HCT116 (cell line): ENCODE measurements at regions not wholly inside any gene's neighbourhood (a gene's known extent, or its start where the extent isn't known, plus 50 kb on each side); places are given as distances from the start of the nearest gene placed in this dataset.

Experiments used
- ATF3 ChIP-seq: IDR thresholded peaks from 2 replicates; pipeline ENCODE4 v1.6.1; 2012
- CBX3 ChIP-seq: IDR thresholded peaks from 2 replicates; pipeline ENCODE4 v1.6.1; 2012; ENCODE audit warnings: low read depth
- CEBPB ChIP-seq: IDR thresholded peaks from 2 replicates; pipeline ENCODE4 v1.6.1; 2012; ENCODE audit warnings: low read depth
- CTCF ChIP-seq, 3 experiments: fragments of 200-600 bp in 1 of 3; sonication (generic) in 1 of 3; IDR thresholded peaks in 2 of 3; conservative IDR thresholded peaks in 1 of 3; 2 replicates each; pipeline ENCODE4 v1.5.1; 2012 to 2017; ENCODE audit warnings: low read depth in 2 of 3, low read length in 2 of 3, antibody characterized with exemption in 1 of 3, borderline replicate concordance in 1 of 3, control low read depth in 1 of 3, mild to moderate bottlenecking in 1 of 3, mixed read lengths in 1 of 3, mixed run types in 1 of 3, moderate library complexity in 1 of 3; ENCODE audit not compliant: insufficient read depth in 1 of 3
- EGR1 ChIP-seq: IDR thresholded peaks from 2 replicates; pipeline ENCODE4 v1.6.1; 2012; ENCODE audit warnings: low read depth
- EZH2 ChIP-seq: fragments of 200-600 bp; sonication (generic); IDR thresholded peaks from 2 replicates; pipeline ENCODE4 v1.6.1; 2017; ENCODE audit warnings: antibody characterized with exemption, mixed run types
- EZH2phosphoT487 ChIP-seq: fragments of 200-600 bp; IDR thresholded peaks from 2 replicates; pipeline ENCODE4 v1.6.1; 2018; ENCODE audit warnings: antibody characterized with exemption, borderline replicate concordance
- POLR2A ChIP-seq: IDR thresholded peaks from 2 replicates; pipeline ENCODE4 v1.7.0; 2011; ENCODE audit warnings: borderline replicate concordance; ENCODE audit not compliant: insufficient read depth, insufficient read length; ENCODE audit errors: extremely low read depth
- POLR2AphosphoS5 ChIP-seq: IDR thresholded peaks from 2 replicates; pipeline ENCODE4 v1.6.1; 2011; ENCODE audit warnings: mild to moderate bottlenecking, low read depth, low read length, moderate library complexity
- RAD21 ChIP-seq: IDR thresholded peaks from 2 replicates; pipeline ENCODE4 v1.6.1; 2012; ENCODE audit warnings: low read depth, mild to moderate bottlenecking
- SP1 ChIP-seq: IDR thresholded peaks from 2 replicates; pipeline ENCODE4 v1.6.1; 2012; ENCODE audit warnings: low read depth
- TCF7L2 ChIP-seq: IDR thresholded peaks from 2 replicates; pipeline ENCODE4 v1.7.0; 2011; ENCODE audit warnings: borderline replicate concordance, inconsistent platforms; ENCODE audit not compliant: insufficient read depth, insufficient read length; ENCODE audit errors: extremely low read depth
- YY1 ChIP-seq: IDR thresholded peaks from 2 replicates; pipeline ENCODE4 v1.6.1; 2011; ENCODE audit warnings: low read length, low read depth, moderate library complexity, mild to moderate bottlenecking; ENCODE audit not compliant: insufficient replicate concordance; ENCODE audit errors: extremely low read depth
- ZFX ChIP-seq: fragments of 450-650 bp; IDR thresholded peaks from 2 replicates; pipeline ENCODE4 v1.6.1; 2017

- TF ChIP-seq CTCF (IDR thresholded peaks at IDR 0.05 in 2 of 3, conservative IDR thresholded peaks at IDR 0.05 in 1 of 3; ENCODE audit: borderline replicate concordance in 1 of 3, insufficient read depth in 1 of 3, low read depth in 2 of 3, low read length in 2 of 3) (no peak), YY1 (no peak), POLR2A (no peak), EZH2phosphoT487 (no peak), ATF3 (no peak), POLR2AphosphoS5 (no peak), CBX3 (no peak), SP1 (no peak), EGR1 (no peak), EZH2 (no peak), TCF7L2 (no peak), RAD21 (no peak), ZFX (no peak), CEBPB (no peak)
Observed at GRCh38 chr5:62979472-62979871, 400.9 kb downstream of the LRRC70 start.
